GM23248 (cell line): ENCODE measurements at regions not wholly inside any gene's neighbourhood (a gene's known extent, or its start where the extent isn't known, plus 50 kb on each side); places are given as distances from the start of the nearest gene placed in this dataset.
A peak's percentile ranks its signal among the peaks of the same experiment; 100 is the strongest.

Source experiments
- DNase-seq: peaks from one replicate; pipeline ENCODE4 v3.0.0-alpha.2; 2015
- H2AFZ ChIP-seq: fragments of 200-600 bp; sonication (generic); 2 replicates; pipeline ENCODE4 v1.6.1; 2016; ENCODE audit warnings: antibody characterized with exemption
- H3F3A ChIP-seq: fragments of 200-600 bp; sonication (generic); 2 replicates; pipeline ENCODE4 v1.6.1; 2016; ENCODE audit warnings: mild to moderate bottlenecking, antibody characterized with exemption, mixed run types; ENCODE audit not compliant: insufficient read depth
- H3K27ac ChIP-seq: fragments of 200-600 bp; sonication (generic); 2 replicates; pipeline ENCODE4 v1.5.1; 2016; ENCODE audit warnings: mild to moderate bottlenecking
- H3K27me3 ChIP-seq: fragments of 200-600 bp; sonication (generic); replicated peaks from 2 replicates; pipeline ENCODE4 v1.6.1; 2016; ENCODE audit warnings: mild to moderate bottlenecking; ENCODE audit not compliant: insufficient read depth
- H3K36me3 ChIP-seq: fragments of 200-600 bp; sonication (generic); 2 replicates; pipeline ENCODE4 v1.6.1; 2016; ENCODE audit warnings: low read depth, mild to moderate bottlenecking
- H3K4me1 ChIP-seq: fragments of 200-600 bp; sonication (generic); 2 replicates; pipeline ENCODE4 v1.6.1; 2016; ENCODE audit warnings: mild to moderate bottlenecking; ENCODE audit not compliant: insufficient read depth
- H3K4me2 ChIP-seq: fragments of 200-600 bp; sonication (generic); one replicate; pipeline ENCODE4 v1.6.1; 2016; ENCODE audit warnings: mild to moderate bottlenecking; ENCODE audit not compliant: unreplicated experiment
- H3K4me3 ChIP-seq: fragments of 200-600 bp; sonication (generic); 2 replicates; pipeline ENCODE4 v1.5.1; 2016; ENCODE audit warnings: mild to moderate bottlenecking
- H3K79me2 ChIP-seq: fragments of 200-600 bp; sonication (generic); 2 replicates; pipeline ENCODE4 v1.6.1; 2016; ENCODE audit warnings: mild to moderate bottlenecking; ENCODE audit not compliant: insufficient read depth
- H3K9ac ChIP-seq: fragments of 200-600 bp; sonication (generic); 2 replicates; pipeline ENCODE4 v1.6.1; 2016; ENCODE audit warnings: mild to moderate bottlenecking
- H3K9me2 ChIP-seq: fragments of 200-600 bp; sonication (generic); 2 replicates; pipeline ENCODE4 v1.6.1; 2016; ENCODE audit warnings: mixed run types, mild to moderate bottlenecking, moderate library complexity; ENCODE audit not compliant: insufficient read depth
- H3K9me3 ChIP-seq: fragments of 200-600 bp; sonication (generic); one replicate; pipeline ENCODE4 v1.6.1; 2017; ENCODE audit warnings: low read depth
- H4K20me1 ChIP-seq: fragments of 200-600 bp; sonication (generic); 2 replicates; pipeline ENCODE4 v1.6.0; 2016; ENCODE audit not compliant: insufficient read depth
- EZH2 ChIP-seq: fragments of 200-600 bp; sonication (generic); IDR thresholded peaks from 2 replicates; pipeline ENCODE4 v1.6.1; 2018; ENCODE audit warnings: antibody characterized with exemption, mild to moderate bottlenecking; ENCODE audit not compliant: insufficient read depth, poor library complexity, severe bottlenecking
- EZH2phosphoT487 ChIP-seq: fragments of 200-600 bp; sonication (generic); IDR thresholded peaks from 2 replicates; pipeline ENCODE4 v1.6.1; 2018; ENCODE audit warnings: antibody characterized with exemption, moderate library complexity, mild to moderate bottlenecking, low read depth; ENCODE audit not compliant: insufficient read depth
- WGBS, 2 experiments: methylation state at CpG; one replicate each; pipeline ENCODE4 v1.1.6; 2015 to 2017; ENCODE audit warnings: low lambda C conversion rate in 2 of 2, low coverage in 1 of 2; ENCODE audit errors: missing lambda C conversion rate in 2 of 2; 5-methylcytosine and 5-hydroxymethylcytosine counted together
- in situ Hi-C: fragments of 300-500 bp; cut with MboI; formaldehyde crosslinking; loops from 2 replicates; pipeline ENCODE4 v1.15.0; 2020

DNA sequence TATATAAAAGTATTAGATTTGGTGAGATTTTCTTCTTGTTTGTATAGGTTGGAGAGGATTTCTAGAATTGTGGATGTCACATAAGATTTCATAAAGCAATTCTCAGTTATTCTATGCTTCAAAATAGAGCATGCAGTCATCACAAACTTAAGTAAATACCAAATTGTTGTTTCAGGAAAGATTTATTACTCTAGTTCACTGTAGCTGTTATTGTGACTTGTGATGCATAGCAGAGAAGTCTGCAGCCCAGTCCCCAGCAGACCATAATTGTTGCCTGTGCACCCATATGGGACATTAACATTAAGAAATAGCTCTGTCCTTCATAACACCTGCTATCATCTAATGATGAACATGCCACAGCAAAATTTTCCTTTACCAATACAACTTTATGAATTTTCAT, 228.0 kb upstream of the FAM83B start:
- H3K9me2 ChIP-seq = no peaks in the 10 kb centered on the region; the same call in 1 of the 2 replicates
- no peak for TF ChIP-seq EZH2
- TF ChIP-seq EZH2phosphoT487 = no peak
- in situ Hi-C loops = no loop called here
- H3K4me3 ChIP-seq = no peak overlapping the region
- peaks cover 12% of the 10 kb centered on the region for H3K4me1 ChIP-seq
- H2AFZ ChIP-seq = no peak overlapping the region
- H3K27ac ChIP-seq = no peak overlapping the region
- H4K20me1 ChIP-seq = no peaks in the 10 kb centered on the region
- H3K27me3 ChIP-seq = no peaks in the 10 kb centered on the region; the same call in 1 of the 2 replicates
- H3K36me3 ChIP-seq = no peaks in the 10 kb centered on the region
- peaks cover 15% of the 10 kb centered on the region for H3F3A ChIP-seq
- no peak overlapping the region for H3K4me2 ChIP-seq
- no peak for DNase-seq
- no peaks in the 10 kb centered on the region for H3K79me2 ChIP-seq
- no peak overlapping the region for H3K9ac ChIP-seq
- H3K9me3 ChIP-seq = no peaks in the 10 kb centered on the region

DNA sequence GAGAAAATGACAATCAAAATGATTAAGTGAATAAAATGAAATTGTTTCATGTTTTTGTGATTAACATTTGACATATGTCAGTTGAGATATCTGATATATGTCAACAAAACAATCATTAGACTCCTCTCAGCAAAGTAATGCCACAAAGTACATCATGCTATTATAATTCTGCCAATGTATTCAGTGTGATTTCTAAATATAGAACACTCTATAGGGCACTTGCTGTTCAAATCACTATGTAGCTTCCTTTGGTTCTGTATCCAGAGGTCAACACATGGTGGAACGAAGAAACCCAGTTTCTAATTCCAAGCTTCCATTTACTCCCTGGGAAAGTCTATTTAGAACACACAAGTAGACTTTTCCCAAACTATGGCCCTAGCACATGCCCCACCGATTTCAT, 227.5 kb upstream of the FAM83B start:
- Histone ChIP-seq H3K4me3 (no peak overlapping the region), H3K9ac (no peak overlapping the region), H3K27me3 (no peaks in the 10 kb centered on the region; the same call in 1 of the 2 replicates), H2AFZ (no peak overlapping the region), H3F3A (peaks cover 15% of the 10 kb centered on the region), H3K4me2 (no peak overlapping the region), H3K4me1 (peaks cover 12% of the 10 kb centered on the region), H3K9me3 (no peaks in the 10 kb centered on the region), H3K79me2 (no peaks in the 10 kb centered on the region), H3K27ac (no peak overlapping the region), H3K9me2 (no peaks in the 10 kb centered on the region; the same call in 1 of the 2 replicates), H4K20me1 (no peaks in the 10 kb centered on the region), H3K36me3 (no peaks in the 10 kb centered on the region)
- no peak for DNase-seq
- TF ChIP-seq EZH2phosphoT487 = no peak
- TF ChIP-seq EZH2 = no peak
- in situ Hi-C loops = no loop called here
- WGBS, 2 experiments = 88 to 90% methylated on average over 2 of the region's 2 CpGs

- Histone ChIP-seq H3F3A (peaks cover 15% of the 10 kb centered on the region), H3K4me1 (peaks cover 12% of the 10 kb centered on the region), H3K9ac (no peak overlapping the region), H3K4me2 (no peak overlapping the region), H3K79me2 (no peaks in the 10 kb centered on the region), H4K20me1 (no peaks in the 10 kb centered on the region), H3K27me3 (no peaks in the 10 kb centered on the region; the same call in 1 of the 2 replicates), H3K4me3 (no peak overlapping the region), H2AFZ (no peak overlapping the region), H3K36me3 (no peaks in the 10 kb centered on the region), H3K9me3 (no peaks in the 10 kb centered on the region), H3K27ac (no peak overlapping the region), H3K9me2 (no peaks in the 10 kb centered on the region; the same call in 1 of the 2 replicates)
- TF ChIP-seq EZH2phosphoT487 = no peak
- TF ChIP-seq EZH2 = no peak
- DNase-seq = peak; percentile 46
- in situ Hi-C loops = no loop called here
Observed at GRCh38 chr6:54621285-54621684, 225.3 kb upstream of the FAM83B start.

GRCh38 chr6:54624216-54624615, 222.4 kb upstream of the FAM83B start:
- H3K4me2 ChIP-seq = no peak overlapping the region
- no peaks in the 10 kb centered on the region for H3K79me2 ChIP-seq
- no peak overlapping the region for H3K9ac ChIP-seq
- DNase-seq = no peak
- no peaks in the 10 kb centered on the region for H3K9me3 ChIP-seq
- no peaks in the 10 kb centered on the region for H3K9me2 ChIP-seq
- H3K4me1 ChIP-seq = no peaks in the 10 kb centered on the region
- H3K4me3 ChIP-seq = no peak overlapping the region
- no peak overlapping the region for H3K27ac ChIP-seq
- 100% methylated on average over 1 of the region's 1 CpG for WGBS, 2 experiments
- no peak overlapping the region for H2AFZ ChIP-seq
- TF ChIP-seq EZH2phosphoT487 (no peak), EZH2 (no peak)
- H3K27me3 ChIP-seq = no peaks in the 10 kb centered on the region; the same call in 1 of the 2 replicates
- no peaks in the 10 kb centered on the region for H3F3A ChIP-seq
- in situ Hi-C loops = no loop called here
- H3K36me3 ChIP-seq = no peaks in the 10 kb centered on the region
- no peaks in the 10 kb centered on the region for H4K20me1 ChIP-seq

GRCh38 chr6:54624779-54625178, 221.8 kb upstream of the FAM83B start:
- TF ChIP-seq EZH2phosphoT487 (no peak), EZH2 (no peak)
- no peak overlapping the region for H2AFZ ChIP-seq
- no peaks in the 10 kb centered on the region for H3K4me1 ChIP-seq
- H3F3A ChIP-seq = no peaks in the 10 kb centered on the region
- 86 to 87% methylated on average over 5 of the region's 5 CpGs for WGBS, 2 experiments
- no peaks in the 10 kb centered on the region for H3K9me2 ChIP-seq
- no peak overlapping the region for H3K4me2 ChIP-seq
- no peak overlapping the region for H3K4me3 ChIP-seq
- H3K27me3 ChIP-seq = no peaks in the 10 kb centered on the region; the same call in 1 of the 2 replicates
- peak; percentile 3 for DNase-seq
- H4K20me1 ChIP-seq = no peaks in the 10 kb centered on the region
- no peak overlapping the region for H3K27ac ChIP-seq
- no peak overlapping the region for H3K9ac ChIP-seq
- no peaks in the 10 kb centered on the region for H3K79me2 ChIP-seq
- H3K36me3 ChIP-seq = no peaks in the 10 kb centered on the region
- no peaks in the 10 kb centered on the region for H3K9me3 ChIP-seq
- in situ Hi-C loops = no loop called here
